ENCODE measurements at regions not wholly inside any gene's neighbourhood (a gene's known extent, or its start where the extent isn't known, plus 50 kb on each side); places are given as distances from the start of the nearest gene placed in this dataset.

GRCh38 chr1:113223546-113223945 lies 150.5 kb downstream of the LRIG2 start:
- H3K36me3 ChIP-seq (ENCODE audit: control insufficient read depth in 4 of 4, insufficient read depth in 3 of 4, low read depth in 1 of 4, low read length in 3 of 4), result no peaks in the 10 kb centered on the region
- H3K9me3 ChIP-seq (ENCODE audit: control insufficient read depth in 4 of 4, low read length in 3 of 4), result no peaks in the 10 kb centered on the region
- H3K9ac ChIP-seq (ENCODE audit: low read depth in 1 of 2, low read length in 2 of 2), result no peak overlapping the region
- no peak overlapping the region for H3K27ac ChIP-seq (ENCODE audit: low read depth in 1 of 2, low read length in 2 of 2)
- H3K27me3 ChIP-seq (ENCODE audit: control insufficient read depth in 4 of 4, insufficient read depth in 4 of 4, low read length in 3 of 4), result no peaks in the 10 kb centered on the region
- TF ChIP-seq HNF4G (IDR thresholded peaks at IDR 0.05) (no peak), TAF1 (conservative IDR thresholded peaks at IDR 0.05) (no peak), JUND (IDR thresholded peaks at IDR 0.05) (no peak), NR2F2 (IDR thresholded peaks at IDR 0.05) (no peak), SP1 (IDR thresholded peaks at IDR 0.05) (no peak), REST (IDR thresholded peaks at IDR 0.05) (no peak), CTCF (IDR thresholded peaks at IDR 0.05; ENCODE audit: low read depth, low read length, missing input control) (no peak), FOXA1 (IDR thresholded peaks at IDR 0.05) (no peak), FOXA2 (IDR thresholded peaks at IDR 0.05) (no peak)
- no peaks in the 10 kb centered on the region for H3K4me1 ChIP-seq (ENCODE audit: control insufficient read depth in 4 of 4, insufficient read depth in 4 of 4, low read length in 3 of 4)
- WGBS, result 73% methylated on average over 9 of the region's 9 CpGs
- DNase-seq (ENCODE audit: low spot score), result no peak
- H3K4me3 ChIP-seq (ENCODE audit: low read depth in 1 of 3, low read length in 3 of 3), result no peak overlapping the region

GRCh38 chr1:113226148-113226547 lies 153.2 kb downstream of the LRIG2 start:
- Histone ChIP-seq H3K4me1 (ENCODE audit: control insufficient read depth in 4 of 4, insufficient read depth in 4 of 4, low read length in 3 of 4) (no peaks in the 10 kb centered on the region), H3K4me3 (ENCODE audit: low read depth in 1 of 3, low read length in 3 of 3) (no peak overlapping the region), H3K27me3 (ENCODE audit: control insufficient read depth in 4 of 4, insufficient read depth in 4 of 4, low read length in 3 of 4) (no peaks in the 10 kb centered on the region), H3K36me3 (ENCODE audit: control insufficient read depth in 4 of 4, insufficient read depth in 3 of 4, low read depth in 1 of 4, low read length in 3 of 4) (no peaks in the 10 kb centered on the region), H3K27ac (ENCODE audit: low read depth in 1 of 2, low read length in 2 of 2) (no peak overlapping the region), H3K9me3 (ENCODE audit: control insufficient read depth in 4 of 4, low read length in 3 of 4) (no peaks in the 10 kb centered on the region), H3K9ac (ENCODE audit: low read depth in 1 of 2, low read length in 2 of 2) (no peak overlapping the region)
- no peak for DNase-seq (ENCODE audit: low spot score)
- no peak for TF ChIP-seq GABPA (IDR thresholded peaks at IDR 0.05 in 1 of 2, conservative IDR thresholded peaks at IDR 0.05 in 1 of 2)
- TF ChIP-seq ZBTB33 (IDR thresholded peaks at IDR 0.05), result no peak
- 81% methylated on average over 10 of the region's 10 CpGs for WGBS

GRCh38 chr1:113231866-113232265 lies 158.4 kb upstream of the MAGI3 start:
- Histone ChIP-seq H3K9ac (ENCODE audit: low read depth in 1 of 2, low read length in 2 of 2) (no peak overlapping the region), H3K4me1 (ENCODE audit: control insufficient read depth in 4 of 4, insufficient read depth in 4 of 4, low read length in 3 of 4) (no peaks in the 10 kb centered on the region), H3K4me3 (ENCODE audit: low read depth in 1 of 3, low read length in 3 of 3) (no peak overlapping the region), H3K27ac (ENCODE audit: low read depth in 1 of 2, low read length in 2 of 2) (no peak overlapping the region), H3K9me3 (ENCODE audit: control insufficient read depth in 4 of 4, low read length in 3 of 4) (no peaks in the 10 kb centered on the region), H3K27me3 (ENCODE audit: control insufficient read depth in 4 of 4, insufficient read depth in 4 of 4, low read length in 3 of 4) (no peaks in the 10 kb centered on the region), H3K36me3 (ENCODE audit: control insufficient read depth in 4 of 4, insufficient read depth in 3 of 4, low read depth in 1 of 4, low read length in 3 of 4) (no peaks in the 10 kb centered on the region)
- 76% methylated on average over 13 of the region's 13 CpGs for WGBS
- TF ChIP-seq HNF4A (conservative IDR thresholded peaks at IDR 0.05) (no peak), JUND (IDR thresholded peaks at IDR 0.05) (no peak), MAX (IDR thresholded peaks at IDR 0.05) (no peak), ATF3 (IDR thresholded peaks at IDR 0.05) (no peak), ZBTB33 (IDR thresholded peaks at IDR 0.05) (no peak), SP1 (IDR thresholded peaks at IDR 0.05) (no peak), YY1 (IDR thresholded peaks at IDR 0.05) (no peak), TAF1 (conservative IDR thresholded peaks at IDR 0.05) (no peak), FOXA1 (IDR thresholded peaks at IDR 0.05) (no peak), EGR1 (IDR thresholded peaks at IDR 0.05; ENCODE audit: low read depth in 2 of 2) (no peak)
- DNase-seq (ENCODE audit: low spot score), result no peak
